Gastrocnemius medialis (tissue), 4 donors: ENCODE measurements at regions not wholly inside any gene's neighbourhood (a gene's known extent, or its start where the extent isn't known, plus 50 kb on each side); places are given as distances from the start of the nearest gene placed in this dataset.
"Not testable (repeated sequence)": the region's sequence is repeated elsewhere in the genome, so short reads cannot be mapped to it uniquely, and the experiment has no call there.

Source experiments
- ATAC-seq, 2 donors: fragments of 150-250 bp; one replicate each; pipeline ENCODE4 v1.9.1; 2016
- DNase-seq, 2 donors: peaks; one replicate each; pipeline ENCODE4 v3.0.0-alpha.2; 2019
- H3K27ac ChIP-seq, 4 donors: fragments of 200-600 bp; sonication (generic); 1 replicate in 1 of 4; 2 replicates in 3 of 4; pipeline ENCODE4 v1.5.1; 2016 to 2018; ENCODE audit warnings: mild to moderate bottlenecking in 2 of 4, moderate library complexity in 1 of 4
- H3K27me3 ChIP-seq, 3 donors: fragments of 200-600 bp; sonication (generic) in 2 of 3; 1 replicate in 1 of 3; 2 replicates in 2 of 3; pipeline versions ENCODE4 v1.5.1 to v1.6.0; 2016 to 2019; ENCODE audit warnings: mild to moderate bottlenecking in 1 of 3, moderate library complexity in 1 of 3
- H3K36me3 ChIP-seq, 2 donors: fragments of 200-600 bp; sonication (generic) in 1 of 2; one replicate each; pipeline ENCODE4 v1.5.1; 2017 to 2018
- H3K4me1 ChIP-seq, 2 donors: fragments of 200-600 bp; sonication (generic) in 1 of 2; one replicate each; pipeline ENCODE4 v1.5.1; 2016 to 2017; ENCODE audit warnings: mild to moderate bottlenecking in 2 of 2
- H3K4me3 ChIP-seq, 4 donors: fragments of 200-600 bp; sonication (generic) in 3 of 4; 1 replicate in 1 of 4; 2 replicates in 3 of 4; pipeline ENCODE4 v1.5.1; 2016 to 2019; ENCODE audit warnings: mild to moderate bottlenecking in 2 of 4
- H3K9me3 ChIP-seq, 3 donors: fragments of 200-600 bp; sonication (generic) in 2 of 3; 1 replicate in 1 of 3; 2 replicates in 2 of 3; pipeline ENCODE4 v1.5.1; 2016 to 2019
- CTCF ChIP-seq, 5 experiments: fragments of 450-650 bp in 3 of 5; fragments of 200-600 bp in 2 of 5; sonication (generic) in 2 of 5; IDR thresholded peaks in 4 of 5; conservative IDR thresholded peaks in 1 of 5; 1 replicate in 4 of 5; 2 replicates in 1 of 5; pipeline ENCODE4 v1.5.1; 2016 to 2019; ENCODE audit warnings: antibody characterized with exemption in 5 of 5, mild to moderate bottlenecking in 3 of 5, moderate library complexity in 3 of 5
- POLR2A ChIP-seq, 2 donors: fragments of 450-650 bp; IDR thresholded peaks; one replicate each; pipeline ENCODE4 v1.6.1; 2017; ENCODE audit warnings: antibody characterized with exemption in 2 of 2, mild to moderate bottlenecking in 2 of 2, moderate library complexity in 2 of 2
- in situ Hi-C, 4 donors: fragments of 200-750 bp; cut with MboI; loops; one replicate each; pipeline versions ENCODE4 v1.15.0 to v1.8.0; 2017; ENCODE audit warnings: low sequenced_read_pairs in 4 of 4
- intact Hi-C: fragments of 100-400 bp; cut with DNase I; formaldehyde crosslinking; loops from one replicate; pipeline ENCODE4 v1.15.1; 2023; ENCODE audit warnings: low total_unique reads

- Histone ChIP-seq H3K27me3 (no peaks in the 10 kb centered on the region), H3K4me1 (no peaks in the 10 kb centered on the region), H3K4me3 (no peak overlapping the region), H3K27ac (no peak overlapping the region), H3K9me3 (no peaks in the 10 kb centered on the region), H3K36me3 (no peaks in the 10 kb centered on the region)
- in situ Hi-C loops (no loop called here), intact Hi-C loops (no loop called here)
- no peak for ATAC-seq
- DNase-seq: no peak
- TF ChIP-seq POLR2A (IDR thresholded peaks at IDR 0.05): no peak
- no peak for TF ChIP-seq CTCF (IDR thresholded peaks at IDR 0.05 in 4 of 5, conservative IDR thresholded peaks at IDR 0.05 in 1 of 5)
Observed at GRCh38 chr7:12827920-12828319, 140.5 kb downstream of the ARL4A start.

- intact Hi-C loops (no loop called here), in situ Hi-C loops (no loop called here)
- no peaks in the 10 kb centered on the region for H3K4me1 ChIP-seq
- no peak for TF ChIP-seq POLR2A (IDR thresholded peaks at IDR 0.05)
- no peak for TF ChIP-seq CTCF (IDR thresholded peaks at IDR 0.05 in 4 of 5, conservative IDR thresholded peaks at IDR 0.05 in 1 of 5)
- no peak for DNase-seq
- H3K27me3 ChIP-seq: no peaks in the 10 kb centered on the region
- no peak overlapping the region for H3K4me3 ChIP-seq
- H3K27ac ChIP-seq: no peak overlapping the region
- no peaks in the 10 kb centered on the region for H3K9me3 ChIP-seq
- ATAC-seq: no peak
- no peaks in the 10 kb centered on the region for H3K36me3 ChIP-seq
Observed at GRCh38 chr7:12831024-12831423, 143.6 kb downstream of the ARL4A start.

- Histone ChIP-seq H3K27ac (no peak overlapping the region), H3K9me3 (no peaks in the 10 kb centered on the region), H3K36me3 (no peaks in the 10 kb centered on the region), H3K27me3 (no peaks in the 10 kb centered on the region), H3K4me3 (no peak overlapping the region), H3K4me1 (no peaks in the 10 kb centered on the region)
- intact Hi-C loops: no loop called here
- TF ChIP-seq POLR2A (IDR thresholded peaks at IDR 0.05) (no peak), CTCF (IDR thresholded peaks at IDR 0.05 in 4 of 5, conservative IDR thresholded peaks at IDR 0.05 in 1 of 5) (no peak)
- in situ Hi-C loops: no loop called here
- ATAC-seq: no peak
- no peak for DNase-seq
Observed at GRCh38 chr7:12833829-12834228, 146.4 kb downstream of the ARL4A start.

- ATAC-seq (no peak), DNase-seq (no peak)
- H3K36me3 ChIP-seq: no peaks in the 10 kb centered on the region
- TF ChIP-seq POLR2A (IDR thresholded peaks at IDR 0.05) (no peak), CTCF (IDR thresholded peaks at IDR 0.05 in 4 of 5, conservative IDR thresholded peaks at IDR 0.05 in 1 of 5) (no peak)
- intact Hi-C loops: no loop called here
- H3K9me3 ChIP-seq: no peaks in the 10 kb centered on the region
- H3K27ac ChIP-seq: no peak overlapping the region
- no peak overlapping the region for H3K4me3 ChIP-seq
- H3K27me3 ChIP-seq: no peaks in the 10 kb centered on the region
- in situ Hi-C loops: no loop called here
- no peaks in the 10 kb centered on the region for H3K4me1 ChIP-seq
Observed at GRCh38 chr7:12834782-12835181, 147.3 kb downstream of the ARL4A start.

- no peak for ATAC-seq
- no peak overlapping the region for H3K27ac ChIP-seq
- H3K27me3 ChIP-seq: no peaks in the 10 kb centered on the region
- DNase-seq: no peak
- no peak overlapping the region for H3K4me3 ChIP-seq
- H3K9me3 ChIP-seq: no peaks in the 10 kb centered on the region
- H3K4me1 ChIP-seq: no peaks in the 10 kb centered on the region
- no peak for TF ChIP-seq POLR2A (IDR thresholded peaks at IDR 0.05)
- no peak for TF ChIP-seq CTCF (IDR thresholded peaks at IDR 0.05 in 4 of 5, conservative IDR thresholded peaks at IDR 0.05 in 1 of 5)
- intact Hi-C loops (no loop called here), in situ Hi-C loops (no loop called here)
- H3K36me3 ChIP-seq: no peaks in the 10 kb centered on the region
Observed at GRCh38 chr7:12839508-12840153, 152.2 kb downstream of the ARL4A start.

GRCh38 chr7:12844732-12845131, 157.3 kb downstream of the ARL4A start:
- H3K27ac ChIP-seq, DNase-seq, H3K9me3 ChIP-seq, intact Hi-C loops, ATAC-seq, H3K36me3 ChIP-seq, in situ Hi-C loops, H3K4me3 ChIP-seq, H3K4me1 ChIP-seq, H3K27me3 ChIP-seq: not testable (repeated sequence)
